Right lobe of liver (tissue), 4 donors: ENCODE measurements at regions not wholly inside any gene's neighbourhood (a gene's known extent, or its start where the extent isn't known, plus 50 kb on each side); places are given as distances from the start of the nearest gene placed in this dataset.

Experiments
- CTCF ChIP-seq, 4 donors: fragments of 200-600 bp in 3 of 4; fragments of 450-650 bp in 1 of 4; IDR thresholded peaks; one replicate each; pipeline versions ENCODE4 v1.5.1 to v1.8.0; 2016 to 2022; ENCODE audit warnings: antibody characterized with exemption in 4 of 4, mild to moderate bottlenecking in 2 of 4
- POLR2A ChIP-seq: fragments of 450-650 bp; IDR thresholded peaks from one replicate; pipeline ENCODE4 v1.6.1; 2017; ENCODE audit warnings: antibody characterized with exemption, mild to moderate bottlenecking
- donor health status: DM: no; HTN: no; CAD: no.
- donor health status: DM: no; HTN: no; CAD: no.
- donor health status: DM: no; HTN: yes; CAD: no.

DNA sequence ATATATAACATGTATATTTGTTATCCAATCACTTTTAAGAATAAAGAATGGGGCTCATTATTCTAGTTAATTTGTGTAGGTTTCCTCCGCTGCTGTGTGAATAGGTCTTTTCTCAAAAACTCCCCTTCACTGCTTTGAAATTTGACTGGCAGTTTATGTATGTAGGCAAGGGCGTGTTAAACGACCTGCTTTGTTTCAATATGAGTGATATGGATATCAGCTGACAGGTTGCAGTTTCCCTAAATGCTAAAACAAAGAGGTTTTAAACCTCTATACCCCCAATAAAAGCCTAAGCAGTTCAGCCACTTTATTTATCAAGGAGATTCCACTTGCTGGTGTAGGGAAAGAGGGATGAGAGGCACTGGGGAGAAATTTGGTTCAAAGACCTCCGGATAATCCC, 159.6 kb downstream of the TMEM167A start:
- TF ChIP-seq CTCF (IDR thresholded peaks at IDR 0.05) (no peak), POLR2A (no peak)
